ENCODE measurements at regions not wholly inside any gene's neighbourhood (a gene's known extent, or its start where the extent isn't known, plus 50 kb on each side); places are given as distances from the start of the nearest gene placed in this dataset.
"Not testable (repeated sequence)": the region's sequence is repeated elsewhere in the genome, so short reads cannot be mapped to it uniquely, and the experiment has no call there.

DNA sequence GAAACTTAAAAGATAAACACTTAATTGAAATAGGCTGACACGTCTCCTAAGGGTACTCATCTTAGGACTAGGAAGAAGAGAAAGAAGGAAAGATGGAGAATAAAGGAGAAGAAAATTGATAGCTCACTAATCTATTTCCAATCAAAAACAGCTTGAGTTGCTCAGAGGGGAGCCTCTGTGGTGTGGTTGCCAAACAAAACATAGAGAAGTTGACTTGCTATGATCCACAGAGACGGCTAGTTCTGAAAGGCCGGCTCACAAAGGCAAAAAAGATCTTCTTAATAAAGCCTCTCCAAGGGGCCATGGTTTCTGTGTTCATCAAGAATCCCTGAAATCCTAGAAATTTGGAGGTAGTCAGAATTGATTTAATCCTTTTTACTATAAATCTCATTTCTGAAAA is 644.1 kb downstream of the LMO4 start:
- no peak for DNase-seq

DNA sequence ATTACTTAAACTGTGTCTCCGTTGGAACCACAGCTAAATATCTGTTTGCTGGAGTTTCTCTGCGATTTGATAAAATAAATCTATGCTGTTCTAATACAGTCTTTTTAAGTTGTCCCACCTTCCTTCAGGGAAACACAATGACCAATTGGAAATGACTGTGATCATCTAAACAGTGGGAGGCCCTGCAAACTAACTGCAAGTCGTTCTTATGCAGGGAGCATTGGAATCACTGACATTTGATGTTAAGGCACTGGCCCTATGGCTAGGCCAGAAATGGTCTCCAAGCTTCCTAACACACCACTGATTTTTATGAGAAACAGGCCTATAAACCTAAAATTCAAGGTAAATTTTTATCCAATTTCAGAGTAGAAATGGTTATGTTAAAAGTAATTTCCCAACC is 645.2 kb downstream of the LMO4 start:
- DNase-seq: no peak

- no peak for DNase-seq
These were observed 647.6 kb downstream of the LMO4 start for GRCh38 chr1:87976316-87976715.

- DNase-seq: no peak
These were observed 648.5 kb downstream of the LMO4 start for GRCh38 chr1:87977145-87977544.

- DNase-seq: no peak
These were observed 650.4 kb downstream of the LMO4 start for GRCh38 chr1:87979079-87979478.

DNA sequence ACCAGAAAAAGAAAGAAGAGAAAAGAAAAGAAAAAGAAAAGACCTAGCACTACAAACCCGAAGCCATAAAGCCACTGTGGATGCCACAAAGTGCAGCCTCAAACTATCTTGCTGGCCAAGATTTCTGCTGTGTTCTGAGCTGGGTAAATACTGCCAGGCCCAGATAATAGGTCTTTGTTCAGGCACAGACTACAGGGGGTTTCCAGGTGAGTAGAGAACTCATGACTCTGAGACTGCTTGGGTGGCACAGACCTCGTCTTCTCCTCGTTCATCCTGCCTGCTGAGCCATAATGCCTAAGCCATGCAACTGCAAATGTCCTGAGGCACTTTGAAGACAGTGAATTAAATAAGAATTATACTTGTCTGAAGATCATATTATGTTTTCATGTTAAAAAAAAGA is 651.8 kb downstream of the LMO4 start:
- DNase-seq: no peak

DNA sequence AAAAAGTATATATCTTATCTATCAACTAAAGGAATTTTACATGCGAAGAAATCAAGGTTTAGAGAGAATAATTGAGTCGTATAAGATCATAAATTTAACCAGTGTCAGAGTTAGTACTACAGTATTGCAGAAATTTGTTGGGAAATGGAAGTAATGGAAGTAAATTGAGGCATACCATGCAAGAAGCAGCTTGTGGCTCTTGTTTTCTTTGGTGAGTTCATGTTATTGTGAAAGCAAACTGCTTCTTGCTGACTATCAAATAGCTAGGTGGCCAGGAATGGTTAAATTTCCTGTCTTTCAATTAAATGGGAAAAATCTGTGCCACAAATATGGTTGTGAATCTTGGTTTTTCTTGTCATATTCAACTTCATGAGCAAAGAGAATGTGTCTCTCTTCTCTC is 652.7 kb downstream of the LMO4 start:
- no peak for DNase-seq

GRCh38 chr1:87981810-87982209 is 653.1 kb downstream of the LMO4 start:
- DNase-seq: no peak

DNA sequence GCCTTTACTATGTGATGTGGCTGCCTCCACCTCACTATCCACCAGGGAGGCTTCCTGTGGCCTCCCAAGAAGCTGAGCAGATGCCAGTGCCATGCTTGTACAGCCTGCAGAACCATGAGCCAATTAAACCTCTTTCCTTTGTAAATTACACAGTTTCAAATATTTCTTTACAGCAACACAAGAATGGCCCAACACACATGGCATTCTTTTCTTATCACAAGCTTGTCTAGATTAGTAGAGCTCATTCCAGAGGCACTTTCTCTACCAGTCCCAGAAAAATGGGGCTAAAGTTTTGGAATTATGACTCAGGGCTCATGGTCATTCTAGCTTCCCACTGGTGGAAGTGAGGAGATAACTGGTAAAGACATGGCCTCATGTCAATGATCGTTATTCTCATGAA is 655.2 kb downstream of the LMO4 start:
- DNase-seq: no peak

DNA sequence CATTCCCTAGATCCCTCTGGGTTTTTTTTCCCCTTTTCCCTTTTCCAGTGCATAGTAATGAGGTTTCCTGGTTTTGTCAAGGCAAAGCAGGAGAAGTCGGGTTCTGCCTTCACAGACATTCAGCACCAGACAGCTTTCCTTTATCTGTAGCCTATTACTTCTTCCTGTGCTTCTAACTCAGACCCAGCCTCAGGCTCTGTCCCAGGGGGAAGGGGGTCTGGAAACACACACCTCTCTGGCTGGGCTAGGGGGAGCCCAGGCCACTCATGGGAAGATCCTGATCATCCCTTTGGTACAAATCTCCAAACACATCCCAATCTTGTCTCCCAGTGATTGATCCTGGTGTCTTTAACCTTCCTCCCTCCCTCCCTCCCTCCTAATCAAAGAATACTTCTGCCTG is 656.4 kb downstream of the LMO4 start:
- no peak for DNase-seq

DNA sequence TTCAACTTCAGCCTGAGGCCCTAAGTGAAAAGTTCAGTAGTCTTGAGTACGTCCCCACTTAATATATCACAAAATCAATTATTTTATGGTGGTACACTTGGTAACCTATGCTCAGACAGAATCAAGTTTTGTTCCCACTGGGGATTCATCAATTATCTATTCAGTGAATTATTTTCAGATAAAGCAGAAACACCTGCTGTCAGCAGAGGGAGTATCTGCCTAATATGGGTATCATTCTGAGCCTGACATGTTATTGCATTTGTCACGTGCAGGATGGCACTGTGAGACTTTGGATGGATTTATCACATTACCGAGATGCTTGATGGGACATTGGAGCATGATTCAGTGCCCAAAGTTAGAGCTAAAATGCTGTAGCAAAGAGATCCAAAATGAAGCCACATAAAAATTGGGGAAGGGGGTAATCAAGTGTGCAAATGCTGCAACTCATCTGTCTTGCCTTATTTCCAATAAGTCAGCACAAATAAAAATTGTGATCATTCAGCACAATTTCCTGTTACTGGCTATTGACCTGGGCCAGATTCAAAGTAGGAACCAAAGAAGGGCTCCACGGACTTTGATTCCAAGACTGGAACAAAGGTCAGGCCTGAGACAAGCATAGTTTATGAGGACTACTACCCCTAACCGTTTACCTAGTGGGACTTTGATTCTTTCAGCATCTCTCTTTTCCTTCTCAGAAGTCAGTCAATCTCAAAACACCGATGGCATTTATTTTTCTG is 657.6 kb downstream of the LMO4 start:
- DNase-seq: no peak

DNA sequence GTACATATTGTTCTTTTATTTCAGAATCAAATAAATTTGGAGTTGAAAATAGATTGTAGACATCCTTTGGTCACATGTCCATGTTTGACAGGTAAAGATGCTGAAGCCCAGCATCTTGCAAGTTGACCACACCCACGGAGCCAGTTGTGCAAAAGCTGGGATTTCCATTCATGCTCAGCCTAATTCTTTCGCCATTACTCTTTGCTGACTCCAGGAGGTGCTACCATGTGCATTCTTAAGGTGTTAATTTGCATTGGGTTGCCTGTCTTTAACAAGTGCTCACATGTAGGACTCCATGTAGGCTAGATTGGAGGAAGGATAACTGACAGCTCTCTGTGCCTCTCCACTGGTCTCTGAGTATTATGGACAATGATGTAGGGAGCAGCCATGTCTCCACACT is 660.7 kb downstream of the LMO4 start:
- DNase-seq: no peak

- DNase-seq: not testable (repeated sequence)
These were observed 663.9 kb downstream of the LMO4 start for GRCh38 chr1:87992536-87992935.

DNA sequence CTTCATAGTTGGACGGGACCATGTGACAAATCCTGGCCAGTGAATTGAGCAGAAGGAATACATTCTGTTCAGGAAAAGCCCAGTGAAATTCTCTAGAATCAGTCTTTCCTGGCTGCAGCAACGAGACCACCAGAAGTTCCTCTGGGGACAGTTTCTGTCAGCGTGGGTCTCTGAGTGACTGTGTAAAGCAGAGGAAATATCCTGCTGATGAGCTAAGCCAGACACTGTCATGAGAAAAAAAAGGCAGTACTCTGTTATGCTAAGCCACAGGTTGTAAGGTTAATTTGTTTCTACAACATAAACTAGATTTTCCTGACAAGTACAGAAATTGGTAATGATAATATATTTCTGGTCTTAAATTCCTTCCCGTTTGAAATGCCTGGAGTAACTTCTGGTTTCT is 664.4 kb downstream of the LMO4 start:
- no peak for DNase-seq

DNA sequence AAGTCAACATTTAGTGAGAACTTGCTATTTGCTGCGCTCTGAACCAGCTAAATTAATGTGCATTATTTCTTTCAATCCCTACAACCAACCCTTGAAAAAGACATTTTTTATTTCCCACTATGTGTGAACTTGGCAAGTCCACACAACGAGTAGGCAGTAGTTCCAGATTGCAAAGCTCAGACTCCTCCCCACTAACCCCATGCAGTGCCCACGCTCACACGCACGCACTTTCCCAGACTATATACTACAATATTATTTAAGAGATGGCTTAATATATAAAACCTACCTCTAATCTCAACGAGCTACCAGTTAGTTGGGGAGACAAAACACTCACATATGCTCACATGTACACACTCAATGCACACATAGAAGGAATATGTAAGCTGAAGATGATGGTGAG is 671.2 kb downstream of the LMO4 start:
- no peak for DNase-seq

- no peak for DNase-seq
These were observed 672.8 kb downstream of the LMO4 start for GRCh38 chr1:88001460-88001859.

DNA sequence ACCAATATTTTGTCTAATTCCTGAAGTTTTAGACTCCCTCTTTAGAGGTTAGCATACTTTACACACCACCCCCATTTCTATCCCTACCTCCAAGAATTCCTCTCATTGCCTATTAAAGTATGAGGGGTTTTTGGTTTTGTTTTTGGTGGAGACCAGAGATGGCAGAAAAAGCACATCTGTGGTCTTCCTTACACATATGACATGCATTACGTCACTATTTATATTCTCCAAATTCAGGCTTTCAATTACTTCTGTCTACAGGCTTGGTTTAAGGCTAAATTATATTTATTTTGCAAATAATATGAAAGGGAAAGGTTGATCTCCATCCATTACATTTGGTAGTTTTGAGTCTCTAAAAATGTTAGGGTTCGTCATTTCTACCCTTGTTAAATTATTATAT is 674.6 kb downstream of the LMO4 start:
- no peak for DNase-seq

DNA sequence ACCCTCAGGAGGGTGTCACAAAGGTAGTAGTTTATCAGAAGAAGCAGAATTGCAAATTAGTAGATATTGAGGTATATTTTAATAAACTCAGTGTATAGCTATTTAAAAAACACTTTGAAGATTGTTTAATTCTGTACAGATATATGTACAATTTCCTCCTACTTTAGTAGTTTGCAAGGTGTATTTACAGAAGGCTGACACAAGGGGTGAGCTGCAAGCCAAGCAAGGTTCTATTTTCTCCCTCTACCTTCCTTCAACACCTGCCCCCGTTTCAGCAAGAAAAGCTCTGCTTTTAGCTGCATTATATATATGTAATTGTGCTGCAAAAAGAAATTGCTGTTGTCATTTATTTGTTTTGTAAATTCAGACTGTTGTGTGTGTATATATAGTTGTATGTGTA is 674.2 kb upstream of the PKN2 start:
- no peak for DNase-seq

DNA sequence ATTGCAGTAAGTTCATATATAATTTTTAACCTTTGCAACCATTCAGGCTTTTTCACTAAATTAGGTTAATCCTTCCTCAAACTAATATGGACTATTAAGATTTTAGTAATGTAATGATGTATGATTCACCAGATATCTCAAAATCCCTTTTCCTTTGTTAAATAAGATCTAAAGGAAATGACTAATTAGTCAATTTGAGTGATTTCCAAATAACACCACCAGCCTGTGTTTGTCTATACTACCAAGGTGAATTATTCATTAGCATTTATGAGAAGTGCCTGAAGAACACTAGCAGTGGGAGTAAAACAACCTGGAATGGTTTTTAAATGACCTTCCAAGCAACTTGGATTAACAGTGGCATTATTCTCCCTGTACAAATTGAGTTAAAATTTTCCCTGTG is 670.6 kb upstream of the PKN2 start:
- no peak for DNase-seq

DNA sequence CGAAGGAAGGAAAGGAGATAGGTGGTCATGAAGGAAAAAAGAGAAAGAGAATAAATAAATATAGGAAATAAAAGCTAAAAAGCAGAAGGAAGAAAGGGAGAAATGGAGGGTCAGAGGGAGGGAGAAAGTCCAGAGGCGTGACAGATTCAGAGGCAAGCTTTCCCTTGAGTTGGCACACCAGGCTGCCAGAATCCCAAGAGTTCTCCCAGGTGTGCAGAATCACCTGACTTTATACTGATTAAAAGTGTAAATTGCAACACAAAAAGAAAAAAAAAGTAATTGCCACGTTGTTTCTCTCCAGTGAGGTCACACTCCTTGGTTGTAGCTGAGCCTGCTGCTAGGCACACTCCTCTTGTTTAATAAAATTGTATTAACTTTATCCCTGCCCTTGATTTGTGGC is 669.9 kb upstream of the PKN2 start:
- DNase-seq: no peak

DNA sequence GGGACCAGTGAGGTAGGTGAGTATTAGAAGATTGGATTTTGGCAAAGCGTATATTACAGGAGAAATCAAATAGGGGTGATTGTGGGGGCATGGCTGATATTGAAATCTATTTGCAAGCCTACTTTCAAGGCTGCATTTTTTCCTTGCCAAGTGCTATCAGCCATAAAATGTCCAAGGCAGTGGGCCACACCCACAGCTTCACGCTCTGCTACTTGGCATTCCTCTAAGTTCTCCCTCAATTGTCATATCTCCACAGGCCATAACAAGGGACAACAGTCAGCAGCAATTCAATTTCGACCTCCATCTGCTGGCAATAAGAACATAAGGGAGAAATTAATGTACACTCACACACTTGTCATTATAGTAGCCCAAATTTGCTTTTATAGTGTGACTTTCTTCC is 667.1 kb upstream of the PKN2 start:
- DNase-seq: no peak

DNA sequence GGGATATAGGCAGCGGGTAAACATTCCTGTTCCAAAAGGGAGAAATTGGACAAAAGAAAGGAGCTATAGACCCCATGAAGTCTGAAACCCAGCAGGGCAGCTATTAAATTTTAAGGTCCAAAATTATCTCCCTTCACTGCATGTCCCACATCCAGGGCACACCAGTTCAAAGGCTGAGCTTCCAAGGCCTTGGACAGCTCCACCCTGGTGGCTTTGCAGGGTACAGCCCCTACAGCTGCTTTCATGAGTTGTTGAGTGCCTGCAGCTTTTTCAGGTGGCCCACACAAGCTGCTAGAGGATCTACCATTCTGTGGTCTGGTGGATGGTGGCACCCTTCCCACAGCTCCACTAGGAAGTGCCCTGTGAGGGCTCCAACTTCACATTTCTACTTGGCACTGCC is 662.5 kb upstream of the PKN2 start:
- DNase-seq: no peak

- DNase-seq: no peak
These were observed 661.6 kb upstream of the PKN2 start for GRCh38 chr1:88022516-88022915.

- no peak for DNase-seq
These were observed 654.9 kb upstream of the PKN2 start for GRCh38 chr1:88029142-88029541.

DNA sequence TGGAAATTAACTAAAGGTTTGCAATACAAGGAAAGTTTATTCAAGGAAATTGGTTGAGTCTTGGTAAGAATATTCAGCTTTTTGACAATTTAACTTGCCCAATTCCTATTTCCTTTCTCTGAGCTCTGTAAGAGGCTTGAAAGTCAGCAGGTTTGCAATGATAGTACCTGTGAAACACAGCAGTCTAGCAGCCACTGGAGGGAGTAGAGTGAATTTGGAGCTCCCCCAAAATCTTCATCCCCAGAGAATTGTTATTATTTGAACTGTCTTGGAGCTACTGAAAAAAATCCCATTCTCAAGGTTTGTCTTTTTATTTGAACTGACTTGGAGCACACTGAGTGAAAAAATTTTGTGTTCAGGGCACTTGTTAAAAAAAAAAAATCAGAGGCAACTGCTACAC is 654.2 kb upstream of the PKN2 start:
- no peak for DNase-seq

DNA sequence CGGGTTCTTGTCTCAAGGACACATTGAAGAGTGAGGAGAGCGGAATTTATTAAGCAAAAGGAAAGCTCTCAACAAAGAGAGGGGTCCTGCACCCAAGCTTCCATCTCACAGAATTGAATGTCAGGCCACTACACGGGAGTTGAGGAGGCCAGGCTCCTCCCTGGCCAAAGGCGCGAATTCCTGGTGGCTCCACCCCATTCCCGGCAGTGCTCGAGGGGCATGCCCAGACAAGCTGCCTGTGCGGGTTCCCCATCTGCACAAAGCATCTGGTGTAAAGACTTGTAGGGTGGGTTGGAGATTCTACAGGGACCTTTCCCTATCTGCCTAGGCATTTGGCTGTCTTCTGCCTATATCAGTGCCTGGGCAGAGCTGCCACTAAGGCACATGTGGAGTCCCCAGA is 648.5 kb upstream of the PKN2 start:
- no peak for DNase-seq

All from activated T-cell treated with anti-CD3 and anti-CD28 coated beads for 4 hours (primary cell).